CD4-positive, alpha-beta T cell treated with Interleukin-4 for 4 hours (primary cell): ENCODE measurements at regions not wholly inside any gene's neighbourhood (a gene's known extent, or its start where the extent isn't known, plus 50 kb on each side); places are given as distances from the start of the nearest gene placed in this dataset.
"Not testable (repeated sequence)": the region's sequence is repeated elsewhere in the genome, so short reads cannot be mapped to it uniquely, and the experiment has no call there.

Source experiments
- DNase-seq: peaks from one replicate; pipeline ENCODE4 v3.0.0-alpha.2; 2020

- DNase-seq: no peak
Observed at GRCh38 chr7:32680259-32681173, 185.2 kb downstream of the AVL9 start.

- DNase-seq: no peak
Observed at GRCh38 chr7:32679192-32679591, 183.9 kb downstream of the AVL9 start.

- no peak for DNase-seq
Observed at GRCh38 chr7:32677593-32677992, 182.3 kb downstream of the AVL9 start.

GRCh38 chr7:32676249-32676941 is 181.1 kb downstream of the AVL9 start:
- no peak for DNase-seq

- DNase-seq: no peak
Observed at GRCh38 chr7:32673275-32673983, 178.1 kb downstream of the AVL9 start.

- no peak for DNase-seq
Observed at GRCh38 chr7:32670110-32671025, 175.1 kb downstream of the AVL9 start.

- DNase-seq: not testable (repeated sequence)
Observed at GRCh38 chr7:32669173-32669870, 174.0 kb downstream of the AVL9 start.

GRCh38 chr7:32668387-32669097 is 173.3 kb downstream of the AVL9 start:
- DNase-seq: not testable (repeated sequence)

- not testable (repeated sequence) for DNase-seq
Observed at GRCh38 chr7:32667586-32667985, 172.3 kb downstream of the AVL9 start.

- not testable (repeated sequence) for DNase-seq
Observed at GRCh38 chr7:32663805-32664211, 168.5 kb downstream of the AVL9 start.

- DNase-seq: not testable (repeated sequence)
Observed at GRCh38 chr7:32662509-32662908, 167.2 kb downstream of the AVL9 start.

- no peak for DNase-seq
Observed at GRCh38 chr7:32661929-32662328, 166.6 kb downstream of the AVL9 start.

- DNase-seq: no peak
Observed at GRCh38 chr7:32661501-32661900, 166.2 kb downstream of the AVL9 start.

GRCh38 chr7:32660936-32661335 is 165.6 kb downstream of the AVL9 start:
- DNase-seq: no peak

GRCh38 chr7:32659853-32660252 is 164.6 kb downstream of the AVL9 start:
- no peak for DNase-seq

- DNase-seq: no peak
Observed at GRCh38 chr7:32658467-32658869, 163.2 kb downstream of the AVL9 start.

GRCh38 chr7:32658034-32658433 is 162.7 kb downstream of the AVL9 start:
- DNase-seq: no peak

GRCh38 chr7:32654549-32654948 is 159.3 kb downstream of the AVL9 start:
- DNase-seq: not testable (repeated sequence)

- not testable (repeated sequence) for DNase-seq
Observed at GRCh38 chr7:32650356-32650755, 155.1 kb downstream of the AVL9 start.

GRCh38 chr7:32648408-32649156 is 153.3 kb downstream of the AVL9 start:
- no peak for DNase-seq
